ENCODE measurements at regions not wholly inside any gene's neighbourhood (a gene's known extent, or its start where the extent isn't known, plus 50 kb on each side); places are given as distances from the start of the nearest gene placed in this dataset.
A peak's percentile ranks its signal among the peaks of the same experiment; 100 is the strongest.

GRCh38 chr3:162932503-162932902 is 1435.9 kb downstream of the OTOL1 start:
- H3K4me3 ChIP-seq (ENCODE audit: low read depth, low read length): no peak overlapping the region
- TF ChIP-seq, protein P1, sequence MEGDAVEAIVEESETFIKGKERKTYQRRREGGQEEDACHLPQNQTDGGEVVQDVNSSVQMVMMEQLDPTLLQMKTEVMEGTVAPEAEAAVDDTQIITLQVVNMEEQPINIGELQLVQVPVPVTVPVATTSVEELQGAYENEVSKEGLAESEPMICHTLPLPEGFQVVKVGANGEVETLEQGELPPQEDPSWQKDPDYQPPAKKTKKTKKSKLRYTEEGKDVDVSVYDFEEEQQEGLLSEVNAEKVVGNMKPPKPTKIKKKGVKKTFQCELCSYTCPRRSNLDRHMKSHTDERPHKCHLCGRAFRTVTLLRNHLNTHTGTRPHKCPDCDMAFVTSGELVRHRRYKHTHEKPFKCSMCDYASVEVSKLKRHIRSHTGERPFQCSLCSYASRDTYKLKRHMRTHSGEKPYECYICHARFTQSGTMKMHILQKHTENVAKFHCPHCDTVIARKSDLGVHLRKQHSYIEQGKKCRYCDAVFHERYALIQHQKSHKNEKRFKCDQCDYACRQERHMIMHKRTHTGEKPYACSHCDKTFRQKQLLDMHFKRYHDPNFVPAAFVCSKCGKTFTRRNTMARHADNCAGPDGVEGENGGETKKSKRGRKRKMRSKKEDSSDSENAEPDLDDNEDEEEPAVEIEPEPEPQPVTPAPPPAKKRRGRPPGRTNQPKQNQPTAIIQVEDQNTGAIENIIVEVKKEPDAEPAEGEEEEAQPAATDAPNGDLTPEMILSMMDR (IDR thresholded peaks at IDR 0.05; ENCODE audit: insufficient read depth, low read depth, low read length): no peak
- DNase-seq (ENCODE audit: low read depth): no peak

DNA sequence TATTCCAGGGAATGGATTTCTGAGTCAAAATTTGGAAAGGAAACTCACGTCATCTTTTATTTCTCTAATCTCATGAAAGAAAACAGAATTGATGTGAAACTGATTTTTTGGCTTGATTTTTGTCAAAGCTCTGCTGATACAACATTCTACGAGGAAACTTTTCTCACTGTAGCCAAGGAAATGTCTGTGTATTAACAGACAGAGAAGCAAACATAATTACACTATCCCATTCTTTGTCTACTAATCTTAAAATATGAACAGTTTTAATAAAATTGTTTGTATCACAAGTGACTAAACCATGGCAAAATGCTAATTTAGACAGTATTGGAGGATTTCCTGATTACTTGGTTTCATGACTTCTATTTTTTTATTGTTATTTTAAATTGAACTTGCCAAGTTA is 1437.0 kb downstream of the OTOL1 start:
- DNase-seq (ENCODE audit: low read depth): no peak
- TF ChIP-seq, protein P1 (IDR thresholded peaks at IDR 0.05; ENCODE audit: insufficient read depth, low read depth, low read length): no peak
- no peak overlapping the region for H3K4me3 ChIP-seq (ENCODE audit: low read depth, low read length)

DNA sequence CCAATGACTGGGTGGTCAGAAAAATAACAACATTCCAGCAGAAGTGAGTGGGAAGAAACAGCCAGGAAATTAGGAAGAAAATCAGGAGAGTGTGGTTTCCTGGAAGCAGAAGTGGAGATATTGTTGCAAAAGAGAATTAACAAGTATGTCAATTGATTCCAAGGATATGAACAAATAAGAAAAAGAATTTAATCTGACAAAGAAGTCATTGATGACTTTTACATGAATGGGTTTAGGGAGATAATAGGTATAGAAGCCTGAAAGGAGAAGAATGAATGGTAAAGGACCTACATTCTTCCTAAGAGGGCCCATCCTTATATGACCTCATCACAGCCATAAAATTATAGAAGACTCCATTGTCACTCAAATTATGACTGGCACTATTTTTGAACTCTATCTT is 1440.1 kb downstream of the OTOL1 start:
- TF ChIP-seq, protein P1 (IDR thresholded peaks at IDR 0.05; ENCODE audit: insufficient read depth, low read depth, low read length): no peak
- no peak overlapping the region for H3K4me3 ChIP-seq (ENCODE audit: low read depth, low read length)
- no peak for DNase-seq (ENCODE audit: low read depth)

GRCh38 chr3:162938083-162938482 is 1441.5 kb downstream of the OTOL1 start:
- TF ChIP-seq, protein P1 (IDR thresholded peaks at IDR 0.05; ENCODE audit: insufficient read depth, low read depth, low read length): no peak
- peak; percentile 23 for DNase-seq (ENCODE audit: low read depth)
- H3K4me3 ChIP-seq (ENCODE audit: low read depth, low read length): no peak overlapping the region

- TF ChIP-seq, protein P1 (IDR thresholded peaks at IDR 0.05; ENCODE audit: insufficient read depth, low read depth, low read length): no peak
- DNase-seq (ENCODE audit: low read depth): no peak
- H3K4me3 ChIP-seq (ENCODE audit: low read depth, low read length): no peak overlapping the region
Observed at GRCh38 chr3:162945626-162946025, 1449.0 kb downstream of the OTOL1 start.

GRCh38 chr3:162956711-162957110 is 1460.1 kb downstream of the OTOL1 start:
- TF ChIP-seq, protein P1 (IDR thresholded peaks at IDR 0.05; ENCODE audit: insufficient read depth, low read depth, low read length): no peak
- DNase-seq (ENCODE audit: low read depth): no peak
- H3K4me3 ChIP-seq (ENCODE audit: low read depth, low read length): no peak overlapping the region

- TF ChIP-seq, protein P1 (IDR thresholded peaks at IDR 0.05; ENCODE audit: insufficient read depth, low read depth, low read length): no peak
- H3K4me3 ChIP-seq (ENCODE audit: low read depth, low read length): no peak overlapping the region
Observed at GRCh38 chr3:162960269-162960668, 1463.7 kb downstream of the OTOL1 start.

More at GRCh38 chr3:162960269-162960668, 1463.7 kb downstream of the OTOL1 start:
- no peak for DNase-seq (ENCODE audit: low read depth)
